ENCODE measurements at regions not wholly inside any gene's neighbourhood (a gene's known extent, or its start where the extent isn't known, plus 50 kb on each side); places are given as distances from the start of the nearest gene placed in this dataset.
A peak's percentile ranks its signal among the peaks of the same experiment; 100 is the strongest.

DNA sequence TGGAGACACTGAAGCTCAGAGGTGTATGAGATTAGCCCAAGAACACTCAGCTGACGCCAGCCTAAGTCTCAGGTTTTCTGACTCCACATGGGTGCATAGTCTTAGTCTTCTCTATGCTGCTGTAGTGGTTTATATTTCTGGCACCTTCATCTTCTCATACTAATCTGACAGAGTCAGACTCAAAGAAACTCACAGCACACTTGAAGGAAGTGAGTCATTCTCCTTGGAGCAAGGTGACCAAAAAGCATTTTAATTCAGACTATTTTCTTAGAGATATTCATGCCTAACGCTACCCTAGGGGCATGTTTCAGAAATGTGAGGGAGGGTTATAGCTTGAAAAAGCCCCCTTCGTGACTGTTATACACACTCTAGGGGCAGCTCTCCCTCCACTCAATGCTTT is 775.3 kb upstream of the ARPP21 start:
- no peaks in the 10 kb centered on the region for H3K79me2 ChIP-seq (ENCODE audit: low read length)
- no peaks in the 10 kb centered on the region for H3K9me3 ChIP-seq (ENCODE audit: insufficient read depth, low read length)
- H3K36me3 ChIP-seq (replicated peaks; ENCODE audit: low read depth, low read length), result no peaks in the 10 kb centered on the region
- H3K27ac ChIP-seq (ENCODE audit: low read length), result no peak overlapping the region
- no peak overlapping the region for H3K4me3 ChIP-seq (ENCODE audit: low read length)
- H3K9ac ChIP-seq (ENCODE audit: low read length), result no peak overlapping the region
- H2AFZ ChIP-seq (ENCODE audit: low read depth, low read length), result no peak overlapping the region
- H3K4me2 ChIP-seq (ENCODE audit: low read length), result peak overlapping the region; percentile 16
- no peaks in the 10 kb centered on the region for H4K20me1 ChIP-seq (ENCODE audit: insufficient read depth, low read length)
- no peaks in the 10 kb centered on the region for H3K27me3 ChIP-seq (ENCODE audit: low read depth, low read length)
- TF ChIP-seq, protein P1, sequence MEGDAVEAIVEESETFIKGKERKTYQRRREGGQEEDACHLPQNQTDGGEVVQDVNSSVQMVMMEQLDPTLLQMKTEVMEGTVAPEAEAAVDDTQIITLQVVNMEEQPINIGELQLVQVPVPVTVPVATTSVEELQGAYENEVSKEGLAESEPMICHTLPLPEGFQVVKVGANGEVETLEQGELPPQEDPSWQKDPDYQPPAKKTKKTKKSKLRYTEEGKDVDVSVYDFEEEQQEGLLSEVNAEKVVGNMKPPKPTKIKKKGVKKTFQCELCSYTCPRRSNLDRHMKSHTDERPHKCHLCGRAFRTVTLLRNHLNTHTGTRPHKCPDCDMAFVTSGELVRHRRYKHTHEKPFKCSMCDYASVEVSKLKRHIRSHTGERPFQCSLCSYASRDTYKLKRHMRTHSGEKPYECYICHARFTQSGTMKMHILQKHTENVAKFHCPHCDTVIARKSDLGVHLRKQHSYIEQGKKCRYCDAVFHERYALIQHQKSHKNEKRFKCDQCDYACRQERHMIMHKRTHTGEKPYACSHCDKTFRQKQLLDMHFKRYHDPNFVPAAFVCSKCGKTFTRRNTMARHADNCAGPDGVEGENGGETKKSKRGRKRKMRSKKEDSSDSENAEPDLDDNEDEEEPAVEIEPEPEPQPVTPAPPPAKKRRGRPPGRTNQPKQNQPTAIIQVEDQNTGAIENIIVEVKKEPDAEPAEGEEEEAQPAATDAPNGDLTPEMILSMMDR (IDR thresholded peaks at IDR 0.05; ENCODE audit: low read depth, low read length), result no peak
- no peak for TF ChIP-seq EZH2phosphoT487 (IDR thresholded peaks at IDR 0.05; ENCODE audit: low read depth)
- H3K4me1 ChIP-seq (ENCODE audit: low read length), result peaks cover 18% of the 10 kb centered on the region

DNA sequence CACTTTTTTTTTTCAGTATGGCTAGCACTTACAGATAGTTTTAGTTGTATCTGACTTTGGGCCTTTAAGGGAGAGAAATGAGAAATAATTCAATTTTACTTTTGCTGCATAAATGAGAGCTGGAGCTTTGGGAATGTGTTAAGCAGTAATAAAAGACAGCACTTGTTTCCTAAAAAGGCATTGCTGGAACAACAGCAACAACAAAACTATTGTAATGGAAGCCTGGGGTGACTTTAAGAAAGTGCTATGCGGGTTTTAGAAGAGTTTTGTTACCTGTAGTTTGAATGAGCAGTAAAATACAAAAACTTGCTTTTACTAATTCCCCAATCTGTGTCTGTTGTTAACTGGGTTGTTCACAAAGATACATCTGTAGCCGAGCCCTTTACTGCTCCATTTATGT is 774.0 kb upstream of the ARPP21 start:
- H3K9ac ChIP-seq (ENCODE audit: low read length), result no peak overlapping the region
- peaks cover 18% of the 10 kb centered on the region for H3K4me1 ChIP-seq (ENCODE audit: low read length)
- H3K27ac ChIP-seq (ENCODE audit: low read length), result no peak overlapping the region
- H3K4me2 ChIP-seq (ENCODE audit: low read length), result no peak overlapping the region
- TF ChIP-seq, protein P1 (IDR thresholded peaks at IDR 0.05; ENCODE audit: low read depth, low read length), result no peak
- TF ChIP-seq EZH2phosphoT487 (IDR thresholded peaks at IDR 0.05; ENCODE audit: low read depth), result no peak
- no peaks in the 10 kb centered on the region for H3K79me2 ChIP-seq (ENCODE audit: low read length)
- H3K9me3 ChIP-seq (ENCODE audit: insufficient read depth, low read length), result no peaks in the 10 kb centered on the region
- H4K20me1 ChIP-seq (ENCODE audit: insufficient read depth, low read length), result no peaks in the 10 kb centered on the region
- H2AFZ ChIP-seq (ENCODE audit: low read depth, low read length), result no peak overlapping the region
- H3K27me3 ChIP-seq (ENCODE audit: low read depth, low read length), result no peaks in the 10 kb centered on the region
- H3K36me3 ChIP-seq (replicated peaks; ENCODE audit: low read depth, low read length), result no peaks in the 10 kb centered on the region
- no peak overlapping the region for H3K4me3 ChIP-seq (ENCODE audit: low read length)

DNA sequence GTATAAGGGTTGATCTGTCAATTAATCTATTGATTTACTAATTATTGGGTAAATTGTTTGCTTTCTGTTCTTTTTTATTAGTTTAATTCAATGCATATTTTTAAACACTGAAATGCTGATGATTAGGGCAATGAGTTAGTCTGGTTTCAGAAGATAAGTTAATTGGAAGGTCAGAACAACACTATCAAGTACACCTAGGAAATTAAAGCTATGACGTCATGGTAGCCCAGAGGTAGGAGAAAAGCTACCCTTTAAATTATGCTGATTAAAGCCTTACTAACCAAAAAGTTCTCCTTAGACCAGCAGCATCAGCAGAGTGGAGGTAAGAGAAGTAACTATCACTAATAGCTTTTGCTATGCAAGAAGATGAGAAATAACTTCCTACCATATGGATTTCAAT is 770.4 kb upstream of the ARPP21 start:
- Histone ChIP-seq H3K27ac (ENCODE audit: low read length) (no peak overlapping the region), H3K4me1 (ENCODE audit: low read length) (peaks cover 7% of the 10 kb centered on the region), H3K36me3 (replicated peaks; ENCODE audit: low read depth, low read length) (no peaks in the 10 kb centered on the region), H3K9me3 (ENCODE audit: insufficient read depth, low read length) (no peaks in the 10 kb centered on the region), H2AFZ (ENCODE audit: low read depth, low read length) (no peak overlapping the region), H3K9ac (ENCODE audit: low read length) (no peak overlapping the region), H3K4me3 (ENCODE audit: low read length) (no peak overlapping the region), H4K20me1 (ENCODE audit: insufficient read depth, low read length) (no peaks in the 10 kb centered on the region), H3K4me2 (ENCODE audit: low read length) (no peak overlapping the region), H3K79me2 (ENCODE audit: low read length) (no peaks in the 10 kb centered on the region), H3K27me3 (ENCODE audit: low read depth, low read length) (no peaks in the 10 kb centered on the region)
- TF ChIP-seq EZH2phosphoT487 (IDR thresholded peaks at IDR 0.05; ENCODE audit: low read depth), result no peak
- TF ChIP-seq, protein P1 (IDR thresholded peaks at IDR 0.05; ENCODE audit: low read depth, low read length), result no peak

- no peak overlapping the region for H3K9ac ChIP-seq (ENCODE audit: low read length)
- no peaks in the 10 kb centered on the region for H3K79me2 ChIP-seq (ENCODE audit: low read length)
- H3K4me2 ChIP-seq (ENCODE audit: low read length), result no peak overlapping the region
- no peaks in the 10 kb centered on the region for H4K20me1 ChIP-seq (ENCODE audit: insufficient read depth, low read length)
- no peaks in the 10 kb centered on the region for H3K9me3 ChIP-seq (ENCODE audit: insufficient read depth, low read length)
- H3K36me3 ChIP-seq (replicated peaks; ENCODE audit: low read depth, low read length), result no peaks in the 10 kb centered on the region
- no peaks in the 10 kb centered on the region; the same call in 1 of the 2 replicates for H3K4me1 ChIP-seq (ENCODE audit: low read length)
- H3K27me3 ChIP-seq (ENCODE audit: low read depth, low read length), result no peaks in the 10 kb centered on the region
- no peak overlapping the region for H3K27ac ChIP-seq (ENCODE audit: low read length)
- H2AFZ ChIP-seq (ENCODE audit: low read depth, low read length), result no peak overlapping the region
- no peak overlapping the region for H3K4me3 ChIP-seq (ENCODE audit: low read length)
- TF ChIP-seq, protein P1 (IDR thresholded peaks at IDR 0.05; ENCODE audit: low read depth, low read length), result no peak
- TF ChIP-seq EZH2phosphoT487 (IDR thresholded peaks at IDR 0.05; ENCODE audit: low read depth), result no peak
These were observed 769.6 kb upstream of the ARPP21 start for GRCh38 chr3:34869696-34870095.
